GM23338 (cell line): ENCODE measurements at regions not wholly inside any gene's neighbourhood (a gene's known extent, or its start where the extent isn't known, plus 50 kb on each side); places are given as distances from the start of the nearest gene placed in this dataset.

Experiments
- ATAC-seq: fragments of 200-7000 bp; cut with Tn5 transposase; 3 replicates; pipeline ENCODE4 v1.9.1; 2020
- DNase-seq: peaks from one replicate; pipeline ENCODE4 v3.0.0-alpha.2; 2015; ENCODE audit warnings: low spot score
- H2AFZ ChIP-seq: fragments of 200-600 bp; sonication (generic); 2 replicates; pipeline ENCODE4 v1.8.0; 2016; ENCODE audit warnings: antibody characterized with exemption, mild to moderate bottlenecking, moderate library complexity
- H3F3A ChIP-seq: fragments of 200-600 bp; sonication (generic); replicated peaks from 2 replicates; pipeline ENCODE4 v1.8.0; 2017; ENCODE audit warnings: antibody characterized with exemption, mixed run types, low read depth
- H3K27ac ChIP-seq: fragments of 200-600 bp; sonication (generic); 2 replicates; pipeline ENCODE4 v1.6.1; 2016; ENCODE audit warnings: low read depth
- H3K27me3 ChIP-seq: fragments of 200-600 bp; sonication (generic); 2 replicates; pipeline ENCODE4 v1.8.0; 2016; ENCODE audit warnings: mild to moderate bottlenecking, mixed run types, moderate library complexity; ENCODE audit not compliant: insufficient read depth
- H3K36me3 ChIP-seq: fragments of 200-600 bp; sonication (generic); 2 replicates; pipeline ENCODE4 v1.8.0; 2016; ENCODE audit warnings: mild to moderate bottlenecking; ENCODE audit not compliant: insufficient read depth
- H3K4me1 ChIP-seq: fragments of 200-600 bp; sonication (generic); 2 replicates; pipeline ENCODE4 v1.8.0; 2016; ENCODE audit warnings: mild to moderate bottlenecking, moderate library complexity; ENCODE audit not compliant: insufficient read depth
- H3K4me2 ChIP-seq: fragments of 200-600 bp; sonication (generic); 2 replicates; pipeline ENCODE4 v1.7.1; 2017; ENCODE audit warnings: mixed run types
- H3K4me3 ChIP-seq: fragments of 200-600 bp; sonication (generic); 2 replicates; pipeline ENCODE4 v1.6.1; 2016; ENCODE audit warnings: mixed run types
- H3K79me2 ChIP-seq: fragments of 200-600 bp; sonication (generic); replicated peaks from 2 replicates; pipeline ENCODE4 v1.8.0; 2017; ENCODE audit warnings: mild to moderate bottlenecking; ENCODE audit not compliant: insufficient read depth
- H3K9me2 ChIP-seq: fragments of 200-600 bp; sonication (generic); 2 replicates; pipeline ENCODE4 v1.8.0; 2017; ENCODE audit not compliant: insufficient read depth
- H4K20me1 ChIP-seq: fragments of 200-600 bp; sonication (generic); replicated peaks from 2 replicates; pipeline ENCODE4 v1.8.0; 2017; ENCODE audit warnings: mild to moderate bottlenecking; ENCODE audit not compliant: insufficient read depth
- H3K27ac Mint-ChIP-seq: 2 replicates; pipeline ENCODE4 v1.8.0; 2020; ENCODE audit warnings: inconsistent platforms, mild to moderate bottlenecking, moderate library complexity, mixed read lengths
- H3K27me3 Mint-ChIP-seq: 3 replicates; pipeline ENCODE4 v1.8.0; 2022; ENCODE audit warnings: low read depth, mild to moderate bottlenecking, moderate library complexity, mixed read lengths, inconsistent platforms; ENCODE audit not compliant: insufficient read depth, poor library complexity
- H3K36me3 Mint-ChIP-seq: 3 replicates; pipeline ENCODE4 v1.8.0; 2021; ENCODE audit warnings: low read depth, mild to moderate bottlenecking, inconsistent platforms, moderate library complexity, mixed read lengths
- H3K4me1 Mint-ChIP-seq: 3 replicates; pipeline ENCODE4 v1.8.0; 2020; ENCODE audit warnings: mild to moderate bottlenecking, inconsistent platforms, mixed read lengths
- H3K4me3 Mint-ChIP-seq: 3 replicates; pipeline ENCODE4 v1.8.0; 2021; ENCODE audit warnings: moderate library complexity, mild to moderate bottlenecking, inconsistent platforms, mixed read lengths
- H3K9me3 Mint-ChIP-seq: 3 replicates; pipeline ENCODE4 v1.8.0; 2020; ENCODE audit warnings: moderate library complexity, mild to moderate bottlenecking, inconsistent platforms, mixed read lengths
- CREB1 ChIP-seq: fragments of 250-450 bp; sonication (Bioruptor Pico); IDR thresholded peaks from 2 replicates; pipeline ENCODE4 v1.5.0; 2020; ENCODE audit warnings: low read depth, mild to moderate bottlenecking, moderate library complexity
- CTCF ChIP-seq, 2 experiments: fragments of 200-600 bp in 1 of 2; sonication (generic) in 1 of 2; conservative IDR thresholded peaks; 2 replicates each; pipeline versions ENCODE4 v1.5.1 to v1.6.1; 2016 to 2017; ENCODE audit warnings: antibody characterized with exemption in 2 of 2, low read depth in 2 of 2, mild to moderate bottlenecking in 2 of 2, moderate library complexity in 1 of 2
- ETS1 ChIP-seq: IDR thresholded peaks from 2 replicates; pipeline ENCODE4 v1.6.1; 2016; ENCODE audit warnings: antibody characterized with exemption
- EZH2 ChIP-seq: fragments of 200-600 bp; sonication (generic); IDR thresholded peaks from one replicate; pipeline ENCODE4 v1.8.0; 2017; ENCODE audit warnings: antibody characterized with exemption, mild to moderate bottlenecking, low read depth; ENCODE audit not compliant: unreplicated experiment
- EZH2phosphoT487 ChIP-seq: fragments of 200-600 bp; sonication (generic); IDR thresholded peaks from one replicate; pipeline ENCODE4 v1.8.1; 2018; ENCODE audit warnings: antibody characterized with exemption; ENCODE audit not compliant: unreplicated experiment
- JUNB ChIP-seq: IDR thresholded peaks from one replicate; pipeline ENCODE4 v1.6.1; 2016; ENCODE audit warnings: antibody characterized with exemption; ENCODE audit not compliant: unreplicated experiment
- NANOG ChIP-seq: IDR thresholded peaks from 2 replicates; pipeline ENCODE4 v1.6.1; 2016; ENCODE audit warnings: antibody characterized with exemption, borderline replicate concordance
- POLR2AphosphoS5 ChIP-seq: IDR thresholded peaks from 2 replicates; pipeline ENCODE4 v1.6.1; 2016; ENCODE audit warnings: antibody characterized with exemption, low read depth
- REST ChIP-seq: IDR thresholded peaks from one replicate; pipeline ENCODE4 v1.6.1; 2018; ENCODE audit warnings: antibody characterized with exemption; ENCODE audit not compliant: unreplicated experiment
- STAT1 ChIP-seq: IDR thresholded peaks from one replicate; pipeline ENCODE4 v1.6.1; 2016; ENCODE audit warnings: antibody characterized with exemption; ENCODE audit not compliant: unreplicated experiment
- ZNF114 ChIP-seq: fragments of 250-450 bp; sonication (Bioruptor Pico); IDR thresholded peaks from 2 replicates; pipeline ENCODE4 v1.5.0; 2020; ENCODE audit warnings: mild to moderate bottlenecking, moderate library complexity
- ZNF331 ChIP-seq: fragments of 250-450 bp; sonication (Bioruptor Pico); IDR thresholded peaks from 2 replicates; pipeline ENCODE4 v1.5.0; 2020; ENCODE audit warnings: low read depth, mild to moderate bottlenecking, moderate library complexity
- ZNF462 ChIP-seq: fragments of 250-450 bp; sonication (Bioruptor Pico); IDR thresholded peaks from 2 replicates; pipeline ENCODE4 v1.5.0; 2020; ENCODE audit warnings: mild to moderate bottlenecking, moderate library complexity

- no peaks in the 10 kb centered on the region for H4K20me1 ChIP-seq
- no peaks in the 10 kb centered on the region for H3F3A ChIP-seq
- no peaks in the 10 kb centered on the region for H3K9me2 ChIP-seq
- H3K79me2 ChIP-seq = no peaks in the 10 kb centered on the region
- Mint-ChIP-seq H3K4me1 (no peaks in the 10 kb centered on the region), H3K27me3 (peaks cover 5% of the 10 kb centered on the region), H3K9me3 (peaks cover 10% of the 10 kb centered on the region; the same call in 2 of the 3 replicates), H3K4me3 (no peak overlapping the region), H3K36me3 (peaks cover 6% of the 10 kb centered on the region; the same call in 2 of the 3 replicates), H3K27ac (no peak overlapping the region)
- TF ChIP-seq NANOG = no peak
- TF ChIP-seq ZNF114 (CRISPR knock-in tag) = no peak
- TF ChIP-seq EZH2 = no peak
- no peak for TF ChIP-seq EZH2phosphoT487
- TF ChIP-seq STAT1 = no peak
- TF ChIP-seq REST = no peak
- no peak for TF ChIP-seq ETS1
- no peak for TF ChIP-seq CTCF (conservative IDR thresholded peaks at IDR 0.05; ENCODE audit: low read depth in 2 of 2)
- no peak for TF ChIP-seq CREB1 (CRISPR knock-in tag)
- TF ChIP-seq POLR2AphosphoS5 = no peak
- no peak for TF ChIP-seq ZNF462
- TF ChIP-seq ZNF331 = no peak
- no peak for TF ChIP-seq JUNB
- H3K4me2 ChIP-seq = no peak overlapping the region
- no peaks in the 10 kb centered on the region for H3K4me1 ChIP-seq
- no peaks in the 10 kb centered on the region for H3K27me3 ChIP-seq
- DNase-seq (no peak), ATAC-seq (no peak)
- H3K4me3 ChIP-seq = no peak overlapping the region
- H2AFZ ChIP-seq = no peak overlapping the region
- H3K36me3 ChIP-seq = no peaks in the 10 kb centered on the region
- H3K27ac ChIP-seq = no peak overlapping the region
These were observed 79.3 kb downstream of the MYEOV start for GRCh38 chr11:69373251-69373635.
